ENCODE measurements at regions not wholly inside any gene's neighbourhood (a gene's known extent, or its start where the extent isn't known, plus 50 kb on each side); places are given as distances from the start of the nearest gene placed in this dataset.

DNA sequence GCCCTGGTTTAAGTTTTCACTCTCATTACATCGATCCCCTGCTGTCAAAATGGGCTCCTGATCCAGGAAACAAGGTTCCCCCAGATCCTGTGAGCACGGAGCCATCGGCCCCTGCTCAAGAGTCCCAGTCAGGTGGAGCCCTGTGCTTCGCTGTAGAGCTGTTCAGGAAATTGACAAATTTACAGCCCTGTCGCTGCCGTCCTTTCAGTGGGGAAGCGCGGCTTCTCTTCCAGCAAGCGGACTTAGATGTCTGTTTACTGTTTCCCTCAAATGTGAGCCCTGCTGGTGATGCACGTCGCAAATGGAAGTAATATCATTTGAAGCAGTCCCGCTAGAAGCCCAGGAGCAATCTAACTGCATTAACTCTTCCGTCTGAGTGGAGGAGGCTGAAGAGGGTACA lies 760.9 kb upstream of the WWC1 start:
- TF ChIP-seq MAX (IDR thresholded peaks at IDR 0.05; ENCODE audit: insufficient read depth, insufficient read length) (no peak), CTCF (IDR thresholded peaks at IDR 0.05; ENCODE audit: extremely low read depth in 1 of 2, insufficient read depth in 1 of 2, low read depth in 1 of 2, low read length in 2 of 2) (no peak), MYC (IDR thresholded peaks at IDR 0.05; ENCODE audit: low read depth, low read length) (no peak), EZH2 (IDR thresholded peaks at IDR 0.05; ENCODE audit: borderline replicate concordance, low read depth, low read length, severe bottlenecking) (no peak), POLR2A (IDR thresholded peaks at IDR 0.05; ENCODE audit: low read depth, low read length) (no peak)

Data from endothelial cell of umbilical vein (primary cell).